Dedifferentiated amniotic fluid mesenchymal stem cell (primary cell): ENCODE measurements at regions not wholly inside any gene's neighbourhood (a gene's known extent, or its start where the extent isn't known, plus 50 kb on each side); places are given as distances from the start of the nearest gene placed in this dataset.

Source experiments
- DNase-seq: peaks from one replicate; pipeline ENCODE4 v3.0.0-alpha.2; 2016; ENCODE audit errors: extremely low spot score

DNA sequence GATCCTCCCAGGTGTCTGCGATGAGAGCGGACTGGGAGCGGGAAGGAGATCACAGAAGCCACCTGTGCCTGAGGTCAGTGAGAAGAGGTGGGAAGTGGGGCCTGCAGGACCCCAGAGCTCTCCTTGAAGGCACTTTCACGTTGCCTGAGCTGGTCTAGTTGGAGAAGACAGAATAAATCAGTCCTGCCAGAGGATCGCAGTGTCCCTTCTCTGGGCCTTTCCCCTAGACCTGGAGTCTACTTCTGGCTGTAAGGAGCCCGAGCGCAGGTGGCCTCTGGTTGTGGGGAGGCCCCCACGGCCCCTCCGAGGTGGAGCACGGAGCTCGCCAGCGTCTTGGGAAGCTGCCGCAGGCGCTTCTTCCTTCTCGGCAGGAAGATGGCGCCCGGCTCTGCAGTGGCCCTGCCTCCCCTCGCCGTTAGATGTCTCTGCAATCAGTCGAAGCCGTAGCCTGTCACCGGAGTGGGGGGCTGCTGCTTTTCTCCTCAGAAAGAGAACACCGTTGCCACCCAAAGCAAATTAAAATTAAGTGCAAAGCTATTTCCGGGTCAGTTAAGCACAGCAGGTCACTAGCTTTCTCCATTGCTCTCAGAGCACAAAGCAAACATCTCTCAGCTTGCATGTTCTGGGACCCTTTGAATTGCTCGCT lies 212.0 kb upstream of the MYT1L start:
- no peak for DNase-seq

DNA sequence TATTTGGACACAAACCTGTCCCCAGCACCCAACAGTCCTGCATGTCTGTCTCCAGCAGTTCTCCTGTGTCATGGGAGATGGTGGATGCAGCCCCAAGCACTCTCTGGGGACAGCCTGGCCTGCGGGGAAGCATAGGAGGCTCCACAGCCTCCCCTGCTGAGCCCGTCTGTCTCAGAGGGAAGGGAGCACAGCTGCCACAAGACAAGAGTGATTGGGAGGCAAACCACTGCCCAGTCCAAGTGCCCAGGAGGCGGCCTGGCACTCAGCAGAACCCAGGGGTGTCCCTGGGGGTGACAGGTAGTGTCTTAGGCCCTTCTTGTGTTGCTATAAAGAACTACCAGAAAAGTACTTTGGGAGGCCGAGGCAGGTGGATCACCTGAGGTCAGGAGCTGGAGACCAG lies 211.2 kb upstream of the MYT1L start:
- no peak for DNase-seq

DNA sequence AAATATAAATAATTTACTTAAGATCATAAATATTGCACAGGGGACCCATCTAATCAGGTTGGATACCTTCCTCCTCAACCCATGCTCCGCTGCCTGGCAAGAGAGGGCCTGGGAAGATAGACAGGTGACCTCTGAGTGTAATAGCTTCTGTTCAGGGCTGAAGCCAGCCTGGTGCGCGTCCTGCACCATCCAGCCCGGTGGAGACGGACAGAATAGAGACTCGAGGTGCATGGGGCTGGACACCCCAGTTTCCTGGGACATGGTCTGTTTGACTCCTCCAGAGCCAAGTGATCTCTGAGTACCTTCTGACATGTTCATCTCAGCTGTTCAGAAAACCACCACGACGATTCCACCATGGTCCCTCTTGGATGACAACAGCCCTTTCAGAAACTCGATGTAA lies 209.3 kb upstream of the MYT1L start:
- DNase-seq: no peak

DNA sequence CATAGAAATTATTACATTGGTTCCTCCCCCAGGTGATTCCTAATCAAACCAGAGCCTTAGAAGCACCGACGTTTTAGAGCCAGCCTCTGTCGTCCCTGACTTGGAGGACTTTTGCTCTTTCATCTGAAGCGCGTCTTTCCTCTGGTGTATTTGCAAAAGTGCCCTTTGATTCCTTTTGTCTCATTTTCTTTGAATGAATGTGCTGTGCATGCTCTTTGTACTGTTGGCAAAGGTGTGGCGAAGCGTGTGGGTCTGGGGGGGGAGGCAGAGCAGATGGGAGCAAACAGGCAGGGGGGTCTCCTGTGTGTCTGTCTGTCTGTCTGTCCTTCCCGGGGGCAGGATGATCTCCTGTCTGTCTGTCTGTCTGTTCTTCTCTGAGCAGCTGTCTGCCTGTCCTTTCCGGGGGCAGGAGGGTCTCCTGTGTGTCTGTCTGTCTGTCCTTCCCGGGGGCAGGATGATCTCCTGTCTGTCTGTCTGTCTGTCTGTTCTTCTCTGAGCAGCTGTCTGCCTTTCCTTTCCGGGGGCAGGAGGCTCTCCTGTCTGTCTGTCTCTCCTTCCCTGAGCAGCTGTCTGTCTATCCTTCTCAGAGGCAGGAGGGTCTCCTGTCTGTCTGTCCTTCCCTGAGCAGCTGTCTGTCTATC lies 205.5 kb upstream of the MYT1L start:
- no peak for DNase-seq

DNA sequence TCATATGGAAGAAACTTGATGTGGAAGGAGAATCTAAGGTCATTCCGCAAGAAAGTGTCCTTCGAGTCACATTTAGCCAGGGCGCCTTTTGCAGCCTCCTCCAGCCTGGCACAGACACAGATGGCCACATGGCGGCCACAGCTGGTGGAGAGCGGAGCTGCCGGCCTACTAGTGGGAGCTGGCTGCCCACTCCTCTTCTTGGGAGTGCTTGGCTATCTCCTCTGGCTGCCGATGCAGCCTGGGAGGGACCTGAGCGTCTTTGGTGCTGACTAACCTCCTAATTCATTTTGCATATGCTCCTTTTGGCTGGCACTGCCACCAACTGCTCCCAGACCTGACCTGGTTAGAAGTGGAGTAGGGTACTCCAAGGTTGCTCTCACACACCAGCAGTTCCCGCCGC lies 199.3 kb upstream of the MYT1L start:
- no peak for DNase-seq

DNA sequence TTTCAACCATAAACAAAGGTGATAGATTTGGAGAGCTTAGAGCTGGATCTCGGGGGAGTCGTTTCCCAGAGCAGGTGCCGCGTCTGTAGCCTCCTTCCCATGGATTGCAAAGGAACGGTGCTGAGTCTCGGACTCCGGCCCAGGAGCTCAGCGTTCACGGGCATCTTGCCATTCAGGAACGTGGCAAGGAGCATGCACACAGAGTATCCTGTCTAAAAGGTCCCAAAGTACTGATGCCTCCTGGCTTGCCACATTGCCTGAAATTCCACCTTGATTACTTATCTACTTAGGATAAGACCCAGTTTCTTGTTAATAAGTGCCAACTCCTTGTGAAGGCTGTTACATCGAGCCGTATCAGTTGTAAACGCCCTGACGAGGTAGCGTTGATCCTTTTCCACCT lies 197.8 kb upstream of the MYT1L start:
- no peak for DNase-seq

DNA sequence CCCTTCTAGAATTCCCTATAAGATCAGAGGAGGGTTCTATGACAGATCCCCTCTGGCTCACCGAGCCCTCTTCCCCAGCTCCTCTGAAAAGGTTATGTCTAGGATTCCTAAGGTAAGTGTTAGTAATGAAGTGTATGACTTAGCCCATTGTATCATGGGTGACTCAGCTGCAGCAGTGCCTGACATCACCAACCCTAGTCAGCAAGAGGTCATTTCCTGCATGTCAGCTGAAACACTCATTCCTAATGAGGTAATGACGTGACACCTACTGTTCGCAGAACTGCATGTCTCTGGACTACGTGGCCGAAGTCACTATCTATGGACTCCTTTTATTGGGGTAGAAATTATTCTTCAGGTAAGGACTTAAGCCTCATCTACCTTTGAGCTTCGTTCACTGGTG lies 196.1 kb upstream of the MYT1L start:
- no peak for DNase-seq

DNA sequence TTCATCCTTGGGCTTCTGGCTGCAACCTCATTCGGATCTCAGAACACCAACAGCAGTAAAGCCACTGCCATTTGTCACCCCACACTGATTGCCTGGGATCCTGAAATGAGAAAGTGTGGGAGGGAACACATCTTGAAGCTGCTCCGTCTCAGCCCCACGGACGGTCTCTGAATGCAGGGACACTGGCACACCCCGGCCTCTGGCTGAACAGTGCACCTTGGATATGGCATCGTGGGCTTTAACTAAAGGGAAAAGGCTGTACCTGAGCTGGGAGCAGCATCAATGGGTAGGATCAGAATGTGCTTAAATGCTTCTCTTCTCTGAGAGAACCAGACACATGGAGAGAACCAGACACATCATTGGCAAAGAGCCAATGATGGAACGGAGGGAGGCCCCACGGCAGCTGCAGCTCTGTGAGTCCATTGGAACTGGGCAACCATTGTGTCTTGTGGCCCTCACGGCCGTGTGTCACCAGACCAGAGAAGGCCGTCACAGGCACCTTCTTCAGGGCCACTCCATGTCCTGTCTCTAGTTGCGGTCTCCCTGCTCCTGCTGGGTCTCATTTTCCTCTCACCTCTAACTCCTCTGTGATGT lies 193.4 kb upstream of the MYT1L start:
- no peak for DNase-seq

DNA sequence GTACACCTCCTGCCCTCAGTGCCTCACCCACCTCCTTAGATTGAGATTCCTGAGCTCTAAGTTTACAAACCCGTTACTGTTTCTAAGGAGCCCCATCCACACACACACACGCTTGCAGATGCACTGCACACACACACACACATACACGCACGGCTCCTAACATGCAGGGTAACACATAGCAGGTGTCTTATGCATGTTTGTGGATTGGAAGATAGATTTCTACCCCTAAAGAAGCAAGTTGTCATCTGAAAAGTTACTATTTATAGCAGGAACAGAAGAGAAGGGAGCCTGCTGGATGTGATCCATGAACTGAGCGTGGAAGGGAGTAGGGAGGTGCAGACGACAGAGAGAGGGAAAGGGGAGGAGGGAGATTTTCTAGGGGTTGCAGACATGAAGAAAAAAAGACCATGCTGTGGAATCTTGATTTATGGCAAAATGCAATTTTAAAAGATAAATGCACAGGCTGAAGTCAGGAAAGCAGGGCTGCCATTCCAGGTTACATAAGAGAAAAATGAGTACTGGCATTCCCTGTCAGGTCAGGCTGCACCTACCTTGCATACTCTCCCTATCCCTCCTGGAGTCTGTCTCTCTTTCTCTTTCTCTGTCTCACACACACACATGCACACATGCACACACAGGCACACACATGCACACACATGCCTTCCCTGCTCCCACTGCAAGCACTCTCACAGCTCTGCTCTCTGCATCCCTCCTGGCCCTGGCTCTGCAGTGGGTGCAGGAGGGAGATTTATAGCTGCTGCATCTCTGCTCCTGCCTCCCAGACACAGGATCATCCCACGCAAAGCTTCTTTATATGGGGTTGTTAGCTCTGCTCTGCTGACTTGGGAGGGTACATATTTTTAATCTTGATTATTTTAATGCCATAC lies 192.6 kb upstream of the MYT1L start:
- no peak for DNase-seq

DNA sequence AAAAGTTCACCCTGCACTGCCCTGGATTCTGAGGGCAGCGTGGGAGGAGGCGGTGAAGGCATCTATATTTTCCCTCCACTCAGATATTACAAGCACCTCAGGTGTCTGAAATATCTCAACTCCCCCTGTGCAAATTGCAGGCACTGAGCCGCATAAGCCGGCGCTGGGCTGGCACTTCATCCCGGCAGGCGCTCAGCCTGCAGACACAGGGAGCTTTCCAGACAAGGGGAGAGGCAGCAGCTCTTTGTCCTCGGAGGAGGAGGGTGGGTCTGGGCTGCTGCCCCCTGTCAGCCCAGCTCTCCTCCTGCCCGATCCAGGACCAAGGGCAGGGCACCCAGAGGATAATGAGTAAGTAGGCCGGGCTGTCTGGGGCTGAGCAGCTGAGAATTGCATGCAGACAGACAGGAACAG lies 189.3 kb upstream of the MYT1L start:
- no peak for DNase-seq

DNA sequence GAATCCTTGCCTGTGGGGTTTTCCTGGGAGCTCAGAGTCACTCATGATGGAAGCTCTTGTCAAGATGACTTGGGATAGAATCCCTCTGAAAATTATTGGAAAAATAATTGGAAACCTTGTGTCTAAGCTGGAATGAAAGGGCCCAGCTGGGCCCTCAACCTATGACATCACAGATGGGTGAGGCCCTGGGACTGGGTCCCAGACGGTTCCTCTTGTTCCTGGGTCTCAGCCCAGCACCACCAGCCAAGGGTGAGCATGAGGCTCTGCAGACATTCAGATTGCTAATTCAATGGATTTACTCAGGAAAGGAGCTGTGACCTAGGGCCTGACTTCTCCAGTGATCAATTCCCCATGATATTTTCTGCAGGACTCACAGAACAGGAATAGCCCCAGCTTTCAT lies 188.3 kb upstream of the MYT1L start:
- DNase-seq: no peak

DNA sequence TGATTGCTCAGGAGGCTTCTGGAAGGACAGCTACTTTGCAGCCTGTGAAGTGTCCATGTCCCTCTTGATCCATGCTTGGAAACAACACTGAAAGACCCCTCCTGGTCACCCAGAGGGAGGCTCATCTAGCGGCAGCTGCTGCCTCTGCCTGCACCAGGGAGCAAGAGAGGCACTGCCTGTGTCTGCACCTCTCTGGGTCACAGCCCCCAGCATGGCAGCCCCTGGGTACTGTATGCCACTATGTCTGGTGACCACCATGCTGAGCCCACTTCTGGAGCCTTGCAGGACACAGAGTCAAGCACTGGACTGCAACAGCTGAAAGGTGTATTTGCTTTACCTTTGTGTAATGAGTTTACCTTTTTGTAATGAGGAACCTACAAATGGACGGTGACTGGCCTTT lies 186.3 kb upstream of the MYT1L start:
- no peak for DNase-seq

DNA sequence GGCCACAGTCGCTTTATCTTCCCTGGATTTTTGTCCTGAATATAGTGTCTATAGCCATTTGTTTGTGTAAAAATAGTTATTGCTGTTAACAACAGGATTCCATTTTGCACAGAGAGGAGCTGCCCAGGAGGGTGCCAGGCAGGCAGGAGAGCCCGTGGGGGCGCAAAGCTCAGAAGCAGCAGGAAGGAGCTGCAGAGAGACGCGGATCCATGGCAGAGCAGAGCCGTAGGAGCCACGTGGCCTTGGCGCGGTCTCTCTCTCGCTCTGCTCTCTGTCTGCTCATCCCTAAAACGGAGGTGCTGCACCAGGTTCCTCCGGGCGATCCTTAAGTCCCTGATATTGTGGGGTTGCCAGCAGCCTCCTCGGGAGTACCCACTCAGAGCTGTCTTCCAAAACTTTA lies 185.3 kb upstream of the MYT1L start:
- DNase-seq: no peak

DNA sequence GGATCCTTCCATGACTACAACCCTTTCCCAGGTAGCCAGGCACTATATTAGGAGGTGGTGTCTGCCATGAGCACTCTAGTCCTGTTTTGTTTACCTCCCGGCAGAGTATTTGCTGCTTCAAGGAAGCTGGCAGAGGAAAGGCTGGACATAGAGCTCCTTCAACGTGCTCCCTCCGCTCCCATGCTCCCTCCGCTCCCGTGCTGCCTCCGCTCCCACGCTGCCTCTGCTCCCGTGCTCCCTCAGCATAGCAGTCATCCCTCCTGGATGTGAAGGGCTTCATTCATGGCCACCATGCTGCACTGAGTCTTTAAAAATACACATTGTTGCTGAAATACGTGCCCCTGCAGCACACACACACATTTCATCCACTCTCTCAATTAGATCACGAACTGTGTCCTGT lies 181.9 kb upstream of the MYT1L start:
- no peak for DNase-seq

DNA sequence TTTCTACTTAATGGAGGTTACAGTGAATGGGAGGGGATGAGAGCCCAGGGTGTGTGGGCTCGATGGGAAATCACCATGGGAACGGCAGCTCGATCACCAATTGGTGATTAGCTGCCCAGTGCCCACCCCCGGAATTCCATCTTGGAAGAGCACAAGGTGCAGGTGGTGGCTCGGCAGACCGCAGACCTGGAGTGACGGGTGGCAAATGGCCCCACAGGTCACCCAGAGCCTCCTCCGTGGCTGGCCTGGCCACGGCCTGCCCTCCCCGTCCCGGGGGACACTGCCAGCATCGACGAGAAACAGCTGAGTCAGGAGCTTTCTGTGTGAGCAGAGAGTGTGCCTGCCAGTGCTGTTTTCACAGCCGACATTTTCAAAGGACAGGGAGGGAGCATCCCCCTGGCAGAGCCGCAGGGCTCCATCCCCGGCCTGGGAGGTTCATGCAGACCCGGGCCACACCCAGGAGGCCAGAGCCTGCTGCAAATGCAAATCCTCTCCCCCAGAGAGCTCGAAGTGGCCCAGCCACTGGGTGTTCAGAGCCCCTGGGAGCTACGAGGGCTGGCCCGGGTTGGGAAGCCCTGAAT lies 176.4 kb upstream of the MYT1L start:
- no peak for DNase-seq

DNA sequence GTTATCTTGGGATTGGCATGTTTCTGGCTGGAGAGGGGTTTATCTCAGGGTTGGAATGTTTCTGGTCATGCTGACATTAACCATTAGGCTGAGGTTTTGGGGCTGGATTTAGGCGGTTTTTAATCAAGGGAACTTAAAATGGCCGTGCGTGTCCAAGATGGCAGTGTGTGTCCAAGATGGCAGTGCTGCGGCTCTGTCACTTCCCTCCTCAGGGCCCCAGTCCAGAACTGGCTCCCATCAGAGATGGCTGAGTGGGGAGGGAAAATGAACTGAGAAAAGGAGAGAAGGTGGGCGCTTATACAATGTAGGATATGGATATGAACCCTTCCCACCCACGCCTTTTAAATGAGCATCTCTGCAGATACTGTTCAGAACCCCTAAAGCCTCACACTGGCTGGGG lies 175.5 kb upstream of the MYT1L start:
- DNase-seq: no peak

DNA sequence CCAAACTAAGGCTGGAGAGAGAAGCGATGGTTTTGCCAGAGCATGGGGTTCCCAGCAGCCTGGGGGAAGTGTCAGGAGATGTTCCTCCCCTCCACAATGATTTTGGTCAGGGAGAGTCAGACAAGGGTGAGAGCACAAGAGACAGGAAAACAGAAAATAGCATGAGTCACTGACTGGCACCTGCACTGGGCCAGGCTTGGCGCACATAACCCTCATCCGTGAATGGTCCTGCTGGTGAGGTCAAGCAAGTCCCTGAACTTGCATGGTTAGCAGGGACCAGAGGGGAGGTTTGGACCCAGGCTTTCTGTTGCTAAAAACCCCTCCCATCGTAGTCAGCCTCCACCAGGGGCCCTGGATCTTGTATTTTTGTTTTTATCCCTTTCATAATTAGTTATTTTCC lies 174.5 kb upstream of the MYT1L start:
- no peak for DNase-seq

DNA sequence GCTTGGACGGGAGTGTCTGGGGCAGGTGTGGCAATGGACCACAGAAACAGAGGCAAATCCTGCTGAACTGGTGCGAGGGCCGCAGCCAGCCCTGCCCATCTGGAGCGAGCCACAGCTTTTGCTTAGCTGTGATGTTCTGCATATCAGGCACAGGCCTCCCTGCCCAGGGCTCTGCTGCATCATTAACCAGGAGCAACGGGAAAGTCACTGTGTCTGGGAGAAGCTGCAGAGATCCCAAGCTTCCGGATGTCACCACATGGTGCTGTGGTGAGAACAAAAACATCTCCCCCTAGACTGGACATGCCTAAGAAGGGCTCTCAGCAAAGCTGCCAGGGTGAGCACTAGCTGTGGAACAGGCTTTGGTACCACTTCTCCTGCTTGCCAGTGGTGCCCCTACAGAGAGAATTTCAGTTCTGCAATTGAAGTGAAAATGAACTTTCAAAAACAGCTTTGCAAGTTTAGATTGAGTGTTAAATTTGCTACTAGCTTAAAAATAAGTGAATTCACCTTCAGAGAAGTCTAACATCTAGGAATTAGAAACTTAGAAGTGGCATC lies 172.9 kb upstream of the MYT1L start:
- DNase-seq: no peak

DNA sequence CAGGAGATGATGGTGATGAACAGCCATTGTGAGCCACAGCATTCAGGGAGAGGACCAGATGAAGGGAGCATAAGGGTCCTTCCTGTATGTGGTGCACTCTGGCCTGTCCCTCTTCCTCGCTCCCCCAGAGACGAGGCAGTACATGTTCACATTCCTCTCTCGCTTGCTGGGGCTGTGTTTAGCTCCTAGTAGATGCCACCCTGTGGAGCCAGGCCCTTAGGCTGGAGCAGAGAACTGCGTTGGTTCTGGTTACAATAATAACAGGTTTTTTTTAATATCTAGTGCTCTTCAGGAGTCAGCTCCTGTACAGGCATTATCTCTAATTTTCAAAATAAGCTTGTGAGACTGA lies 171.1 kb upstream of the MYT1L start:
- DNase-seq: no peak

DNA sequence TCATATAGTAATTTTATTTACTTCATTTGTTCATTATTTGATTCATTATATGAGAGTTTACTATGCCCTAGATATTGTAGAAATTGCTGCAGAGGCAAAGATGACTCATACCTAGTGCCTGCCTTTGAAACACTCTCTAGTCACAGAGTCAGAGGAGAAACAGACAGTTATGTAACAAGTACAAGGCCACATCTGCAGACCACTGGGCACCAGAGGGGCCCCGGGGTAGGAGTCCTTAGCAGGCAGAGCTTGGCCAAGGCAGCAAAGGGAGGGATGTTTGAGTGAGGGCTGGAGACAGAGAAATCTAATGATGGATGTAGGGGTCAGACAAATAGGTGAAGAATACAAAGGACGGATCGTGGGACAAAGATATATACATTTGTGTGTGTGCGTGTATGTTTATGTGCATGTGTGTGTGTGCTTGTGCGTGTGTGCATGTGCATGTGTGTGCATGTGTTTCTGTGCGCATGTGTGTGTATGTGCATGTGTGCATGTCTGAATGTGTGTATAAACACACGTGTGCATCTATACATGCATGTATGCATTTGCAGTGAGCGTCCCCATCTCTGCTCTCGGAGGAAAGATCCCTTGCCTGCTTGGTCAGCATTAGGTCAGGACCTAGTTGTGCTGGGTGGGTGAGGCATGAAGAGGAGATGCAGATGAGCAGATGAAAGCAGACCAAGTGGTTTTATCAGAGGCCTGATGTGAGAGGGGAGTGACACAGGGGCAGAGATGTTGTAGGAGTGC lies 170.6 kb upstream of the MYT1L start:
- no peak for DNase-seq

DNA sequence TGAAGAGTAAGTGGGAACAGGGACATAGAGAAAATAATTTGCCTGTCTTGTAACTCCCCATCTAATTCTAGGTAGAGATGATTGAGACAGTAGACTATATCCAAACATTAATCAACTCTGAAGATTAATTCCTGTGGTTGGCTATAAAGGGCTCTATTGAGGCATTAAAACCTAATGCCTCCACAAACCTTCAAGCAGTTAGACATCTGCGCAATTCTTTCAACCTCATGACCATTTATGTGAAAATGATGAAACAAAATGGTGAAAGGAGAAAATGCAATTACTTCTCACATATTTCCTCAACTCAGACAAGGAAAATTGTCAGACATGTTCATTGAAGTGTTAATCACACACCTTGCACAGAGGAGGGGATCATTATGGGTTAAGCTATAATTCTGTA lies 164.5 kb upstream of the MYT1L start:
- DNase-seq: no peak
